NT2/D1 (cell line): ENCODE measurements at regions not wholly inside any gene's neighbourhood (a gene's known extent, or its start where the extent isn't known, plus 50 kb on each side); places are given as distances from the start of the nearest gene placed in this dataset.

Experiments used
- SUZ12 ChIP-seq: IDR thresholded peaks from 2 replicates; pipeline ENCODE4 v1.6.1; 2011; ENCODE audit not compliant: insufficient read length, insufficient read depth; ENCODE audit errors: extremely low read depth
- YY1 ChIP-seq: IDR thresholded peaks from 2 replicates; pipeline ENCODE4 v1.6.1; 2011; ENCODE audit not compliant: insufficient read length, insufficient read depth
- ZNF274 ChIP-seq: IDR thresholded peaks from 2 replicates; pipeline ENCODE4 v1.6.1; 2011; ENCODE audit warnings: mild to moderate bottlenecking, low read depth, low read length

DNA sequence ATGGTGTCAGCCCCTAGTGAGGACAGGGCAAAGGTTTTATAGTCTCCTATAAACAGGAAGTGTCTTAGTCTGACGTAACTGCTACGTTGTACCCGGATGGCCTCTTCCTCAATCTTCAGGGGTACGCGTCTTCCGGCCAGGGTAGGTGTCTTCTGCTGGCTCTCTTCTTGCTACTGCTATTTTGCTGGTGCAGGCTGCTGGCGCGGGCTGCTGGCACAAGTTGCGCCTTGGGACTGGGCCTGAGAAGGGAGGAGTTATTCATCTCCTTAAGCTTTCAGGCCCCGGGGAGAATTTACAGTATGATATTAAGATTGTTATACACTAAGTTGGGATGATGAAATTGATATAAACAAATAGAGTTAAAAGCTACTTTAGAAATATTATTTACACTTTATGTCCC is 74.4 kb downstream of the HDGFL1 start:
- TF ChIP-seq ZNF274 = no peak
- TF ChIP-seq SUZ12 = no peak
- no peak for TF ChIP-seq YY1
